ENCODE measurements at regions not wholly inside any gene's neighbourhood (a gene's known extent, or its start where the extent isn't known, plus 50 kb on each side); places are given as distances from the start of the nearest gene placed in this dataset.

GRCh38 chr10:4265964-4266363, 481.0 kb upstream of the KLF6 start:
- Histone ChIP-seq H3K9me3 (ENCODE audit: control insufficient read depth, insufficient read depth, low read depth, low read length) (peaks cover 9% of the 10 kb centered on the region; the same call in 1 of the 2 replicates), H3K27ac (ENCODE audit: low read length) (peak overlapping the region; percentile 18; the same call in 1 of the 2 replicates), H3K27me3 (ENCODE audit: control insufficient read depth, insufficient read depth, low read length) (no peaks in the 10 kb centered on the region), H3K36me3 (ENCODE audit: control insufficient read depth, insufficient read depth, low read length) (no peaks in the 10 kb centered on the region), H3K4me1 (ENCODE audit: control insufficient read depth, insufficient read depth, low read length) (no peaks in the 10 kb centered on the region; the same call in none of the 2 replicates), H3K4me3 (ENCODE audit: low read depth in 2 of 2, low read length in 2 of 2) (no peak overlapping the region)
- TF ChIP-seq REST (IDR thresholded peaks at IDR 0.05; ENCODE audit: insufficient read depth in 1 of 2, low read depth in 2 of 2, low read length in 1 of 2) (no peak), SIN3A (IDR thresholded peaks at IDR 0.05; ENCODE audit: borderline replicate concordance, insufficient read depth, low read depth, low read length) (no peak), POLR2AphosphoS5 (IDR thresholded peaks at IDR 0.05; ENCODE audit: low read depth, low read length) (no peak), CTCF (IDR thresholded peaks at IDR 0.05) (no peak), TCF7L2 (IDR thresholded peaks at IDR 0.05; ENCODE audit: low read depth, low read length) (no peak)
- intact Hi-C loops (cut with micrococcal nuclease; ENCODE audit: unreplicated experiment) (no loop called here), in situ Hi-C loops (cut with HindIII; ENCODE audit: low pct_unique_long_range_greater_than_20kb, low sequenced_read_pairs) (no loop called here)
- BruUV-seq (replicated peaks): no TSS peak
- POLR2A ChIA-PET: interaction anchor here (0.7 kb wide), 2 partner anchors 14 to 35 kb away, joined by 3 to 7 read pairs; no protein-coding TSS in a partner anchor
- CTCF ChIA-PET: interaction anchor here (0.6 kb wide), 1 partner anchor 308 kb away, joined by 14 read pairs; no protein-coding TSS in a partner anchor
- DNase-seq (ENCODE audit: low read depth, low spot score) (no peak), ATAC-seq (no peak)

GRCh38 chr10:4264209-4264865, 479.3 kb upstream of the KLF6 start:
- no peak for ATAC-seq
- CTCF ChIA-PET: no interaction called here
- TF ChIP-seq CTCF (IDR thresholded peaks at IDR 0.05): no peak
- no peak for TF ChIP-seq SIN3A (IDR thresholded peaks at IDR 0.05; ENCODE audit: borderline replicate concordance, insufficient read depth, low read depth, low read length)
- TF ChIP-seq POLR2AphosphoS5 (IDR thresholded peaks at IDR 0.05; ENCODE audit: low read depth, low read length): no peak
- TF ChIP-seq TCF7L2 (IDR thresholded peaks at IDR 0.05; ENCODE audit: low read depth, low read length): no peak
- TF ChIP-seq REST (IDR thresholded peaks at IDR 0.05; ENCODE audit: insufficient read depth in 1 of 2, low read depth in 2 of 2, low read length in 1 of 2): no peak

More at GRCh38 chr10:4264209-4264865, 479.3 kb upstream of the KLF6 start:
- no peak for DNase-seq (ENCODE audit: low read depth, low spot score)
- no peaks in the 10 kb centered on the region for H3K36me3 ChIP-seq (ENCODE audit: control insufficient read depth, insufficient read depth, low read length)
- intact Hi-C loops (cut with micrococcal nuclease; ENCODE audit: unreplicated experiment) (no loop called here), in situ Hi-C loops (cut with HindIII; ENCODE audit: low pct_unique_long_range_greater_than_20kb, low sequenced_read_pairs) (no loop called here)
- no peaks in the 10 kb centered on the region for H3K27me3 ChIP-seq (ENCODE audit: control insufficient read depth, insufficient read depth, low read length)
- no TSS peak for BruUV-seq (replicated peaks)
- POLR2A ChIA-PET: interaction anchor here (0.7 kb wide), 1 partner anchor 14 kb away, joined by 5 read pairs; no protein-coding TSS in a partner anchor
- no peaks in the 10 kb centered on the region for H3K9me3 ChIP-seq (ENCODE audit: control insufficient read depth, insufficient read depth, low read depth, low read length)
- peak overlapping the region; percentile 2; the same call in 1 of the 2 replicates for H3K27ac ChIP-seq (ENCODE audit: low read length)
- no peak overlapping the region for H3K4me3 ChIP-seq (ENCODE audit: low read depth in 2 of 2, low read length in 2 of 2)
- H3K4me1 ChIP-seq (ENCODE audit: control insufficient read depth, insufficient read depth, low read length): no peaks in the 10 kb centered on the region; the same call in none of the 2 replicates

Data from Panc1 (cell line).